Activated T-cell treated with anti-CD3 and anti-CD28 coated beads, Interleukin-2, amount 50 U/mL, for 24 hours (primary cell): ENCODE measurements at regions not wholly inside any gene's neighbourhood (a gene's known extent, or its start where the extent isn't known, plus 50 kb on each side); places are given as distances from the start of the nearest gene placed in this dataset.

ENCODE experiments used
- DNase-seq: peaks from one replicate; pipeline ENCODE4 v3.0.0-alpha.2; 2020
- H3K27ac Mint-ChIP-seq: 2 replicates; pipeline ENCODE4 v1.8.0; 2020; ENCODE audit warnings: mild to moderate bottlenecking, mixed read lengths
- H3K27me3 Mint-ChIP-seq: 2 replicates; pipeline ENCODE4 v1.8.0; 2020; ENCODE audit warnings: mixed read lengths
- H3K36me3 Mint-ChIP-seq: 2 replicates; pipeline ENCODE4 v1.8.0; 2020; ENCODE audit warnings: low read depth, mixed read lengths
- H3K4me1 Mint-ChIP-seq: 2 replicates; pipeline ENCODE4 v1.8.0; 2020; ENCODE audit warnings: low read depth, mixed read lengths
- H3K4me3 Mint-ChIP-seq: 2 replicates; pipeline ENCODE4 v1.8.0; 2020; ENCODE audit warnings: mild to moderate bottlenecking, moderate library complexity, mixed read lengths
- H3K9me3 Mint-ChIP-seq: 2 replicates; pipeline ENCODE4 v1.8.0; 2020; ENCODE audit warnings: mixed read lengths

DNA sequence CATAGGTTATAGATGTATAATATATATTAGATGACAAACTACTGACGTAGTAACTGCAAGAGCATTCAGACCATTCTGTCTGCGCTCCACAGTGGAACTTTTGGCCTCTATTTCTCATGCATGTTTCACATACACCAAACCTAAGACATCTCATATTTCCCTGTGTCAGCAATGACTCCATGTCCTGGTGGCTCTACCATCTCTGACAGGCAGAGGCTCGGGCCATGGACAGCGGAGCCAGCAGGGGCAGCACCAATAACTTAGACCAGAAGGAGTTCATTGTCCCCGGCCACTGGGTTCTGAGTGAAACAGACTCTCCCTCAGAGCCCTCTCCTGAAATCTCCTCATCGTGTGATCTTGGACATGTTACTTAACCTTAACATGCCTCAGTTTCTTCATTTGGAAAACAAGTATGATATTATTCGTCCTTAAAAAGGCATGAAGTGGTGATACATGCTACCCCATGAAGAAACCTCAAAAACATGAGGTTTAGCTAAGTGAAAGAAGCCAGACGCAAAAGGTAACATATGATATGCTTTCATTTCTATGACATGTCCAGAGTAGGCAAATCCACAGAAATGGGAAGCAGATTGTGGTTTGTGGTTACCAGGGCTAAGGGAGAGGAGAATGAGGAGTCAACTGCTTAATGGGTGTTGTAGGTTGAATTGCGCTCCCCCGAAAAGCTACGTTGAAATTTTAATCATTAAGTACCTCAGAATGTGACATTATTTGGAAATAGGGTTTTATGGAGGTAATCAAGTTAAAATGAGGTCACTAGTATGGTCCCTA, 564.0 kb upstream of the JARID2 start:
- Mint-ChIP-seq H3K27ac (no peak overlapping the region), H3K36me3 (no peaks in the 10 kb centered on the region), H3K27me3 (no peaks in the 10 kb centered on the region), H3K9me3 (peaks cover 2% of the 10 kb centered on the region), H3K4me1 (peaks cover 10% of the 10 kb centered on the region), H3K4me3 (no peak overlapping the region)
- no peak for DNase-seq

DNA sequence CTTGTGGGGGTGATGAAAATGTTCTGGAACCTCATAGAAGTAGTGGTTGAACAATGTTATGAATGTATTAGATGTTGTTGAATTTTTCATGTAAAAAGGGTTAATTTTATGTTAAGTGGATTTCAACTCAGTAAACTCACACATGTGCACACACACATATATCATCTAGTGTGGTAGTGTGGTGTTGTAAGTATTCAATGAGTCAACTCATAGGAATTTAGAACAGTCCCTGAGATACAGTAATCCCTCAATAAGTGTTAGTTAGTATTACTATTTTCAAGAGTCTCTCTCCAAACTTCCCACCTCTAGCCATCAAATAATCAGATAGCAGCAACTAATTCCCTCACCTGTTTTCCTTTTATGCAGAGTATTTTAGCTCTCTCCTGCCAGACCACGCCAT, 563.1 kb upstream of the JARID2 start:
- no peak for DNase-seq

DNA sequence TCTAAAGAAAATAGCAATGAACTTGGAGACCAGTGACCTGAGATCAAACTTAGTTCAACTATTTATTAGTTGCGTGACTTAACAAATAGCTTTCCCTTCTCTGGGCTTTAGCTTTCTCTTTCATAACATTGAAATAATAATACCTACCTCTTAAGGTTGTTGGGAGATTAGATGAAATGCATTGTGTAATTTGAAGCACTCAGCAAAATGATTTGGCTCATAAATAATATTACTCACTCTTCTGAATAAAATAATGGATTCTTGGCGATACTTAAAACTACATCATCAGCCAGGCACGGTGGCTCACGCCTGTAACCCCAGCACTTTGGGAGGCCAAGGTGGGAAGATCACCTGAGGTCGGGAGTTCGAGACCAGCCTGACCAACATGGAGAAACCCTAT, 556.2 kb upstream of the JARID2 start:
- no peaks in the 10 kb centered on the region for H3K27me3 Mint-ChIP-seq
- H3K4me1 Mint-ChIP-seq = peaks cover 4% of the 10 kb centered on the region
- no peak for DNase-seq
- H3K9me3 Mint-ChIP-seq = no peaks in the 10 kb centered on the region
- no peak overlapping the region for H3K4me3 Mint-ChIP-seq
- H3K27ac Mint-ChIP-seq = no peak overlapping the region
- H3K36me3 Mint-ChIP-seq = no peaks in the 10 kb centered on the region

More for the DNA sequence above, 563.1 kb upstream of the JARID2 start:
- Mint-ChIP-seq H3K4me3 (no peak overlapping the region), H3K27me3 (no peaks in the 10 kb centered on the region), H3K36me3 (no peaks in the 10 kb centered on the region), H3K9me3 (peaks cover 2% of the 10 kb centered on the region), H3K27ac (no peak overlapping the region), H3K4me1 (peaks cover 3% of the 10 kb centered on the region)

DNA sequence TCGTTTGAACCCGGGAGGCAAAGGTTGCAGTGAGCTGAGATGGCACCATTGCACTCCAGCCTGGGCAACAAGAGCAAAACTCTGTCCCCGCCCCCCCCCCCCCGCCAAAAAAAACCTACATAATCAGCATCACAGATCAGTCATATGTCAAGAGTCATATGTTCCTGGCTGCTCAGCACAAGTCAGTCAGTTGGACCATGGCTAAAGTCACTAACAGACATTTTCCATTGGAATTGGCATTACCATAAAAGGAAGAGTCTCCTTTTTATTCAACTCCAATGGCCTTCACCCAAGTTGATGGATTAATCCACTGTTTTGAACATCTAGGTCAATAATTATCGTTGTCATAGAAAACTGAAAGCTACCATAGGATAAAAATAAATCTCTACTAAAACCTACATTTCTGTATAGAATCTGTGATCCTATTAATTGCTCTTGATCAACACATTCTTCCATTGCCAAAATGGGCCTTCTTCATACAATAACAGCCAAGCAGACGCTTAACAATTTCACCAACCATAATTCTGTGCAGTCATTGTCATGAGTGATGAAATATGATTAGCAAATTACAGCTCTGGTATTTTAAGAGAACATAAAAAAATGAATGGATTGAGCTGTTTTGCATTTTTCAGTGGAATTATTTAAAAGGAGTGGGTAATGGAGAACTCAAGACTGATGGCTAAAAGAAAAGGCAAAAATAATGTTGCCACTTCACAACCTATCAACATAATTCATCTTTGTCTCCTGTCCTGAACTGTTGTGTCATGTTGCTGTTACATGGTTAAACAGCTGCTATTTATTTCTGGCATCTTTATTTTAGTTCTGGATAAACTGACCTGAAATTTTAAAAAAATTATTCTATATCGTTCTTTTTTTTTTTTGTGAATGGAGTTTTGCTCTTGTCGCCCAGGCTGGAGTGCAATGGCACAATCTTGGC, 555.5 kb upstream of the JARID2 start:
- H3K4me3 Mint-ChIP-seq = no peak overlapping the region
- no peak for DNase-seq
- H3K4me1 Mint-ChIP-seq = peaks cover 4% of the 10 kb centered on the region
- no peaks in the 10 kb centered on the region for H3K36me3 Mint-ChIP-seq
- H3K9me3 Mint-ChIP-seq = no peaks in the 10 kb centered on the region
- H3K27ac Mint-ChIP-seq = no peak overlapping the region
- H3K27me3 Mint-ChIP-seq = no peaks in the 10 kb centered on the region

DNA sequence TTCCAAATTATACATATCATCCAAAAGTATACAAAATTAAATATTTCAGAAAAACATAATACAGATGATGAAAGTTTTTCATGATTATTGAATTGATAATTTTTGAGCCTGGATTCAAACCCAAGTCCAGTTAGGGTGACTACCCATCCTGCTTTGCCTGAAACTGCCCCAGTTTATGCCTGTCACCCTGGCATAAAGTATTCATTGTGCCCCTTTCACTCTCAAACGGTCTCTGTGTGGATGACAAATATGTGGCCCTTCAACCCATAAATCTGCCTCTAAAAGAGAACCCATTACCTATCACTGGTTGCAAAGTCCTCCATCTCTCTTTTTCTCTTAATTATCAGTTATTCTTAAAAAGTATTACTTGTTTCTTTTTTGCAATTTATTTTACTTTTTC, 553.7 kb upstream of the JARID2 start:
- no peak for DNase-seq
- Mint-ChIP-seq H3K4me3 (no peak overlapping the region), H3K9me3 (no peaks in the 10 kb centered on the region), H3K4me1 (peaks cover 4% of the 10 kb centered on the region), H3K36me3 (no peaks in the 10 kb centered on the region), H3K27me3 (no peaks in the 10 kb centered on the region), H3K27ac (no peak overlapping the region)

DNA sequence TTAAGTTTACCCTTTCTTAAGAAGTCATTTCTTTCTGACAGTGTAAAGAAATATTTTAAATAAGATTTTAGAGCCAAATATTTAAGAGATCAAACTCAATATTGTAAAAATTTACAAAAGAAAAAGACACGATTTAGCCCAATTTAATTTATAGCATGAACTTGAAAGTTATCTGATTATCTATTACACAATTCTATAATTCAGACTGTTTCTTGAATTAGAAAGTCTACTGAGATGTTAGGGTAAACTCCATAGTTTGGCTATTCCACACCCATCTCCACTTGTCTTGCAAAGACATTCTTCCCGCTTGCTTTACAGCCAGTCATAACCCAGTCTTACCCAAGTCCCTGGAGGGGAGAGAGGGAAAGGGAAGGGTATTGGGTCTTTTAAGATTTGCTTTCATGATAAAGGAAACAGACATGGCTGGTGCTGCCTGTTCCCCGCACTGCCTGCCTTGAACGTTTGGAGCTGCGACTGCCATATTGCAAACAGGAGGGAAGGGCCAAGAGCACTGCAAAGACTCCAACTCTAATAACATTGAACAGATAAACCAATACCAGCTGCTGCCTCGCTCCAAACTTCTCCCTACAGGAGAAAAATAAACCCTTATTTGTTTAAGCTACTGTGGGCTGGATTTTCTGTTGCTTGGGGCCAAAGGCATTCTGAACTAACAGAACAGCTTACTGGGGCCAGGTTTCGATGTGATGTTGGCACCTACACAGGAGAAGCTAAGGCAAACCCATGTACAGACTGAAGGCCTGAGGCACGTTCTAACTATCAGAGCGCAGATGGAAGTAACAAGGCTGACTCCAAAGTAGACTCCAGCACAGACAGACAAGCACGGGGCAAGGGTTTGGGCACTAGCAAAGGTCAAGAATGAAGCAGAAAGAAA, 552.3 kb upstream of the JARID2 start:
- Mint-ChIP-seq H3K36me3 (no peaks in the 10 kb centered on the region), H3K9me3 (no peaks in the 10 kb centered on the region), H3K4me3 (no peak overlapping the region), H3K27ac (no peak overlapping the region), H3K4me1 (peaks cover 4% of the 10 kb centered on the region), H3K27me3 (no peaks in the 10 kb centered on the region)
- DNase-seq = no peak

DNA sequence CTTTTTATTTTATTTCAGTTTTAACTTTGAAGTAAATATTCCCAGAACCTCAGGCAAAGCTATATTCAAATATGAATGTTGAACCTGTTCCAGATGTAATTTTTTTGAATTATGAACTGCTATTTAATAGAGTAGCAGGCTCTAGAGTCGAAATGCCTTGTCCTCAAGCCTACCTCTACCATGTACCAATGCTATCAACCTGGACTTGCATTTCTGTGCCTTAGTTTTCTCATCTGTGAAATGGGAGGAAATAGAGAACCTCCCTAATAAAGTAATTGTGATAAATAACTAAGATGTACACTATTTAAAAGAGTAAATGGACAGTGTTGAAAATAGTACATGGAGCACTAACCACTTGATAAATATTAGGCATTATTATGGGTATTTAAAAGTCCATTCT, 551.6 kb upstream of the JARID2 start:
- Mint-ChIP-seq H3K27ac (no peak overlapping the region), H3K4me3 (no peak overlapping the region), H3K36me3 (no peaks in the 10 kb centered on the region), H3K4me1 (peaks cover 4% of the 10 kb centered on the region), H3K9me3 (no peaks in the 10 kb centered on the region), H3K27me3 (no peaks in the 10 kb centered on the region)
- DNase-seq = no peak

DNA sequence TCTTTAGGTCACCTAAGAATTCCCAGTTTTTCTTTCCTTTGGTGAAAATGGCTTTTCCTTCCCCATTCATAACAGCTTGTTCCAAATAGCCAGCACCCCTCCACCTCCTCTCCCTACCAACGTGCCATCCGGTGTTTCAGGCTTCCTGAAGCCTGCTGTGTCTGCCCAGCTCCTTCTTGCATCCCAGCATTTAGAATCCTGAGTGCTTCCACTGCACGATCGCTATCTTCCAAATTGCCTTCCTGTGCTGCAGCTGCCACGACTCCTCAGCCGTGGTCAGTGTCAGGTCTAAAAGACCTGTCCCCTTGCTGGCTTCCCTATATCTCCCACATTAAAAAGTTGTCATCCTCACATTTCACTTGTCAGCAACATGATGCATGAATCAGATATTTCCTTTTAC, 550.3 kb upstream of the JARID2 start:
- Mint-ChIP-seq H3K4me1 (peaks cover 3% of the 10 kb centered on the region), H3K9me3 (peaks cover 9% of the 10 kb centered on the region), H3K27me3 (no peaks in the 10 kb centered on the region), H3K4me3 (no peak overlapping the region), H3K27ac (no peak overlapping the region), H3K36me3 (peaks cover 4% of the 10 kb centered on the region)
- DNase-seq = no peak

DNA sequence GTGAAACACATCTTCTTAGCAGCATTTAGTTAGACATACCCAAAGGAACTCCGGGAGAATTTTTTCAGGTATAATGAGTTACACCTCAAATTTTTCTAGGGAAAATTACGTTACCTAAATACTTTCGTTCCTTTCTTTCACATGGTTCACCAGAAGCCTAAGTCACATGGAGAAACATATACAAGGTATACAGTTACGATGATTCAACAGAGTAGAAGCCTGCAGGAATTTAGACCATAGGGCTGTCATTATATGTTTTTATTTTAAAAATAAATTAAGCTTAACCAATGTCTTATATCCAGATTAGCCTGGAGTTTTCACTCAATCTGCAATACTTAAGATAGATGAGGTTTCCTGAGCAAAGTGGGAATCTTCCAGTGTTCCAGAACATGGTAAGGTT, 549.5 kb upstream of the JARID2 start:
- DNase-seq = no peak
- Mint-ChIP-seq H3K36me3 (peaks cover 4% of the 10 kb centered on the region), H3K27me3 (no peaks in the 10 kb centered on the region), H3K4me3 (no peak overlapping the region), H3K9me3 (peaks cover 15% of the 10 kb centered on the region), H3K27ac (no peak overlapping the region), H3K4me1 (peaks cover 3% of the 10 kb centered on the region)

DNA sequence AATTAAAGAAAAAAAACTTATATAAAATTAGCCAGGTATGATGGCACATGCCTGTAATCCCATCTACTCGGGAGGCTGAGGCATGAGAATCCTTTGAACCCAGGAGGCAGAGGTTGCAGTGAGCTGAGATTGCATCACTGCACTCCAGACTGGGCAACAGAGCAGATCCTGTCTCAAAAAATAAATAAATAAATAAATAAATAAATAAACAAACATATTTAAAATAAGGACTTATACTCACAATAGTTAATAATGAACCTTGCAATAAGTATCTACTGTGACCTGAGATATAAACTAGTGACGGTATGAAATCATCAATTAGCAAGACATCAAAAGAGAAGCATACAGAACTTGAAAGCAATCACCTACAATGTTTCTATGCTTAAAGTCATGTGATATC, 548.4 kb upstream of the JARID2 start:
- Mint-ChIP-seq H3K36me3 (peaks cover 4% of the 10 kb centered on the region), H3K27ac (no peak overlapping the region)
- no peak for DNase-seq

DNA sequence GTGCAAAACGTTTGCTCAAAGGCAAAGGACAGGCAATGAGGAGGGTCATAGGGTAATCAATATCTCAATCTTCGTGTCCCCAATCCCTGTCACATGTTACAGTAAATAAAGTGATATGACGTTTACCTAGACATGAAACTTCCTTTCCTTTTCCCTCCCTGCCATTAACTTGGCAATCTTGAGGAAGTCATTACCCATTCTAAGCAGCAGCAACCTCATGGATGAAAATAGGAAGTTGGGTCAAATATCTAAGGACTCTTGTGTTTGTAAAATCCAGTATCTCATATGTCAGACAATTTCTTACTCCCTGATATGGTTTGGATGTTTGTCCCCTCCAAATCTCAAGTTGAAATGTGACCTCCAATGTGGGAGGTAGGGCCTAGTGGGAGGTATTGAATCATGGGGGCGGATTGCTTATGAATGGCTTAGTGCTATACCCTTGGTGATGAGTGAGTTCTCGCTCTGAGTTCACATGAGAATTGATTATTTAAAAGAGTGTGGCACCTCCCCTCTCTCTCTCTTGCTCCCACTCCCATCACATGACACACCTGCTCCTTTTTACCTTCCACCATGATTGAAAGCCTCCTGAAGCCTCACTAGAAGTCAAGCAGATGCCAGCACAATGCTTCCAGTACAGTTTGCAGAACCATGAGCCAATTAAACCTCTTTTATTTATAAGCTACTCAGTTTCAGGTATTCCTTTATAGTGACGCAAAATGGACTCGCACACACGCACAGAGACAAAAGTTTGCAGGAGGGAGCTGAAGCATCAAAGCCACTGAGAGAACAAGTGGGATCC, 545.9 kb upstream of the JARID2 start:
- no peaks in the 10 kb centered on the region for H3K27me3 Mint-ChIP-seq
- H3K27ac Mint-ChIP-seq = no peak overlapping the region
- no peak overlapping the region for H3K4me3 Mint-ChIP-seq
- peaks cover 11% of the 10 kb centered on the region for H3K4me1 Mint-ChIP-seq
- peaks cover 15% of the 10 kb centered on the region for H3K9me3 Mint-ChIP-seq
- DNase-seq = no peak
- peaks cover 4% of the 10 kb centered on the region for H3K36me3 Mint-ChIP-seq

More for the DNA sequence above, 548.4 kb upstream of the JARID2 start:
- Mint-ChIP-seq H3K27me3 (no peaks in the 10 kb centered on the region), H3K4me1 (peaks cover 3% of the 10 kb centered on the region), H3K9me3 (peaks cover 15% of the 10 kb centered on the region), H3K4me3 (no peak overlapping the region)

DNA sequence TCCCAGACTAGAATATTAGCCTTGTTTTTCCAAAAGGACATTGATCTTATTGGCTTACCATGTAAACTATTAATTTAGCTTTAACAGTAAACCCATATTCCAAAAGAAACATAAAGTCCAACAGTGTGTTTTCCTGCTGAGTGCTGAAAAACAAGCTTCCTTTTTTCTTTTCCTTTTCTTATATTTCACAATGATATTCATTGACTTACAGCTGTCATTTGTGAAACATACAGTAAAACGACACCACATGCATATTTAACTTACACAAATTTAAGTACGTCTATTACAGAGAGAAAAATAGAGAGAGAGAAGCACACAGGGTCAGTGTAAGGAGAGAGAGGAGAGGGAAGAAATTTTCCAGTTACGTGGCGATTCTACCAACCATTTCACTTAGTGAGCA, 543.9 kb upstream of the JARID2 start:
- no peaks in the 10 kb centered on the region for H3K27me3 Mint-ChIP-seq
- DNase-seq = no peak
- H3K4me3 Mint-ChIP-seq = no peak overlapping the region
- H3K27ac Mint-ChIP-seq = no peak overlapping the region
- H3K36me3 Mint-ChIP-seq = peaks cover 7% of the 10 kb centered on the region
- peaks cover 21% of the 10 kb centered on the region for H3K9me3 Mint-ChIP-seq
- H3K4me1 Mint-ChIP-seq = peaks cover 31% of the 10 kb centered on the region

DNA sequence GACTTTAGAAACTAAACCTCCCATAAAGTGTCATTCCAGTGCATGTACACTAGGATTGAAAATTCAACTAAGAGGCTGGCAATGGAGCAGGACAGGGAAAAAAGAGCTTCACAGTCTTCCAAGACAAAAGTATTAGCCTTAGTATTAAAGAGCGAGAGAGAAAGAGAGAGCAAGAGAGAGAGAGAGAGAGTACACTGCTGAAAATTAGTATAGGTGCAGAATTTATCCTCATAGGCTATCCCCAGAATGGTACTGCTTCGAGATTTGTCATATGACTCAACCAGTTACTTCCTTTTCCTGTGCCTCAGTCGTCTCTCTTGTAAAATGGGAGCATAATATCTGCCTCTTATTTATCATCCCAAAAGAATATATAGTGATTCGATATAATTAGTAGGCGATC, 543.2 kb upstream of the JARID2 start:
- H3K9me3 Mint-ChIP-seq = peaks cover 23% of the 10 kb centered on the region
- H3K27ac Mint-ChIP-seq = no peak overlapping the region
- no peak for DNase-seq
- H3K4me3 Mint-ChIP-seq = no peak overlapping the region
- H3K27me3 Mint-ChIP-seq = no peaks in the 10 kb centered on the region
- H3K36me3 Mint-ChIP-seq = peaks cover 7% of the 10 kb centered on the region
- peaks cover 38% of the 10 kb centered on the region for H3K4me1 Mint-ChIP-seq

DNA sequence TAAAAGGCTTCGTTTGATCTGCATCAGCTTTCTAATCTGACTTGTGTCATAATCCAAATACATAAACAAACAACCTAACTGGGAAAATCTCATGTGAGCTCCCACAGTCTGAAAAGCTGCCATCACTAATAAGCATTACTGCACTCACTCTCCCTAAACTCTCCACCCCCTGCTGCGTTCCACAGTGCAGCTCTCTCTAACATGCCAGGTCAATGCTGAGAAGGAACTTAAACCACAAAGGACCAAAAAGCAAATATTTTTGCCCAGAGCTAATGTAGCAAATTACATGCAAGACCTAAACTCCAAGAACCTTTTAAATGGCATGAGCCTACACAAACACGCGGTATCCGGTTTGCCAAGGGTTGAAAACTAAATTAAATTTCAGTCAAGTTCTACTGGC, 542.3 kb upstream of the JARID2 start:
- peaks cover 45% of the 10 kb centered on the region for H3K4me1 Mint-ChIP-seq
- H3K36me3 Mint-ChIP-seq = peaks cover 7% of the 10 kb centered on the region
- H3K27ac Mint-ChIP-seq = no peak overlapping the region
- no peak overlapping the region for H3K4me3 Mint-ChIP-seq
- H3K27me3 Mint-ChIP-seq = no peaks in the 10 kb centered on the region
- no peak for DNase-seq
- H3K9me3 Mint-ChIP-seq = peaks cover 23% of the 10 kb centered on the region
